OCI-LY1 (cell line): ENCODE measurements at regions not wholly inside any gene's neighbourhood (a gene's known extent, or its start where the extent isn't known, plus 50 kb on each side); places are given as distances from the start of the nearest gene placed in this dataset.

ENCODE experiments used
- H2AFZ ChIP-seq: fragments of 200-600 bp; sonication (generic), shearing (Covaris generic); 2 replicates; pipeline ENCODE4 v1.6.0; 2014; ENCODE audit warnings: antibody characterized with exemption, mild to moderate bottlenecking, low read length
- H3F3A ChIP-seq: fragments of 200-600 bp; sonication (generic), shearing (Covaris generic); 2 replicates; pipeline ENCODE4 v1.6.0; 2014; ENCODE audit warnings: mild to moderate bottlenecking, antibody characterized with exemption, low read length, moderate library complexity; ENCODE audit not compliant: insufficient read depth
- H3K27ac ChIP-seq: fragments of 200-600 bp; sonication (generic); 2 replicates; pipeline ENCODE4 v1.5.1; 2014; ENCODE audit warnings: low read length, mixed run types, mild to moderate bottlenecking, low read depth; ENCODE audit not compliant: poor library complexity, severe bottlenecking
- H3K27me3 ChIP-seq: fragments of 200-600 bp; sonication (generic); 2 replicates; pipeline ENCODE4 v1.6.0; 2014; ENCODE audit warnings: antibody characterized with exemption, mild to moderate bottlenecking, low read length, moderate library complexity; ENCODE audit not compliant: insufficient read depth
- H3K36me3 ChIP-seq: fragments of 200-600 bp; sonication (generic); 2 replicates; pipeline ENCODE4 v1.6.1; 2014; ENCODE audit warnings: mild to moderate bottlenecking, antibody characterized with exemption, low read length, moderate library complexity, mixed read lengths; ENCODE audit not compliant: insufficient read depth
- H3K4me1 ChIP-seq: fragments of 200-600 bp; sonication (generic); 2 replicates; pipeline ENCODE4 v1.5.1; 2014; ENCODE audit warnings: mild to moderate bottlenecking, low read length, moderate library complexity; ENCODE audit not compliant: insufficient read depth, severe bottlenecking
- H3K4me2 ChIP-seq: fragments of 200-600 bp; sonication (generic), shearing (Covaris generic); 2 replicates; pipeline ENCODE4 v1.6.1; 2014; ENCODE audit warnings: low read length
- H3K4me3 ChIP-seq: fragments of 200-600 bp; sonication (generic); 2 replicates; pipeline ENCODE4 v1.5.1; 2014; ENCODE audit warnings: low read length, low read depth, mild to moderate bottlenecking, mixed read lengths; ENCODE audit not compliant: poor library complexity, severe bottlenecking
- H3K79me2 ChIP-seq: fragments of 200-600 bp; shearing (Covaris generic); 2 replicates; pipeline ENCODE4 v1.6.1; 2016; ENCODE audit warnings: mixed run types, low read length, mixed read lengths; ENCODE audit not compliant: insufficient read depth
- H3K9ac ChIP-seq: fragments of 200-600 bp; sonication (generic), shearing (Covaris generic); 2 replicates; pipeline ENCODE4 v1.6.1; 2014; ENCODE audit warnings: mild to moderate bottlenecking, low read length, mixed read lengths
- H3K9me2 ChIP-seq: fragments of 200-600 bp; sonication (generic), shearing (Covaris generic); 2 replicates; pipeline ENCODE4 v1.6.1; 2014; ENCODE audit warnings: low read depth, mild to moderate bottlenecking, low read length, mixed read lengths
- H3K9me3 ChIP-seq: fragments of 200-600 bp; shearing (Covaris generic); 2 replicates; pipeline ENCODE4 v1.6.1; 2014; ENCODE audit warnings: low read length, mixed read lengths
- H4K20me1 ChIP-seq: fragments of 200-600 bp; sonication (generic), shearing (Covaris generic); 2 replicates; pipeline ENCODE4 v1.6.0; 2016; ENCODE audit warnings: mild to moderate bottlenecking, low read length; ENCODE audit not compliant: insufficient read depth
- EZH2 ChIP-seq: fragments of 200-600 bp; sonication (generic), shearing (Covaris generic); IDR thresholded peaks from 2 replicates; pipeline ENCODE4 v1.8.0; 2017; ENCODE audit warnings: borderline replicate concordance, mixed run types, mild to moderate bottlenecking, antibody characterized with exemption, low read length, moderate library complexity, mixed read lengths
- TF ChIP-seq, protein P1 (sequence below): fragments of 200-600 bp; sonication (generic), shearing (Covaris generic); IDR thresholded peaks from 2 replicates; pipeline ENCODE4 v1.5.1; 2017; ENCODE audit warnings: mild to moderate bottlenecking, antibody characterized with exemption, low read length, moderate library complexity, mixed read lengths

DNA sequence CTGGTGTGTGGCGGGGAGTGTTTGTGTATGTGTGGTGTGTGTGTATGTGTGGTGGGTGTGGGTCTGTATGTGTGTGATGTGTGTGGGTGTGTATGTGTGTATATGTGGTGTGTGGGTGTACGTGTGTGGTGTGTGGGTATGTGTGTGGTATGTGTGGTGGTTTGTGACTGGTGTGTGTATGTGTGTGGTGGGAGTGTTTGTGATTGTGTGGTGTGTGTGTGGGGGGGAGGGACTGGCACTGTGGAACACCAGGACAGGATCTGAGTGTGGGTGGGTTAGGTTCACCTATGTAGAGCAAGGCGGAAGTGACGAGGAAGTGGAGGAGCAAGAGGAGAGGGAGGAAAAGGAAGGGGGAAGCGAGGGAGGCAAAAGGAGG lies 510.8 kb downstream of the SHQ1 start:
- H3K27ac ChIP-seq = no peak overlapping the region
- H3K4me3 ChIP-seq = no peak overlapping the region
- no peak overlapping the region for H3K4me2 ChIP-seq
- no peak overlapping the region for H2AFZ ChIP-seq
- no peaks in the 10 kb centered on the region for H3K36me3 ChIP-seq
- H3K9me3 ChIP-seq = no peaks in the 10 kb centered on the region
- no peaks in the 10 kb centered on the region for H3F3A ChIP-seq
- no peaks in the 10 kb centered on the region for H4K20me1 ChIP-seq
- peaks cover 5% of the 10 kb centered on the region; the same call in 1 of the 2 replicates for H3K27me3 ChIP-seq
- no peaks in the 10 kb centered on the region for H3K4me1 ChIP-seq
- no peaks in the 10 kb centered on the region for H3K9me2 ChIP-seq
- no peaks in the 10 kb centered on the region for H3K79me2 ChIP-seq
- H3K9ac ChIP-seq = no peak overlapping the region
- TF ChIP-seq EZH2 = no peak
- TF ChIP-seq, protein P1, sequence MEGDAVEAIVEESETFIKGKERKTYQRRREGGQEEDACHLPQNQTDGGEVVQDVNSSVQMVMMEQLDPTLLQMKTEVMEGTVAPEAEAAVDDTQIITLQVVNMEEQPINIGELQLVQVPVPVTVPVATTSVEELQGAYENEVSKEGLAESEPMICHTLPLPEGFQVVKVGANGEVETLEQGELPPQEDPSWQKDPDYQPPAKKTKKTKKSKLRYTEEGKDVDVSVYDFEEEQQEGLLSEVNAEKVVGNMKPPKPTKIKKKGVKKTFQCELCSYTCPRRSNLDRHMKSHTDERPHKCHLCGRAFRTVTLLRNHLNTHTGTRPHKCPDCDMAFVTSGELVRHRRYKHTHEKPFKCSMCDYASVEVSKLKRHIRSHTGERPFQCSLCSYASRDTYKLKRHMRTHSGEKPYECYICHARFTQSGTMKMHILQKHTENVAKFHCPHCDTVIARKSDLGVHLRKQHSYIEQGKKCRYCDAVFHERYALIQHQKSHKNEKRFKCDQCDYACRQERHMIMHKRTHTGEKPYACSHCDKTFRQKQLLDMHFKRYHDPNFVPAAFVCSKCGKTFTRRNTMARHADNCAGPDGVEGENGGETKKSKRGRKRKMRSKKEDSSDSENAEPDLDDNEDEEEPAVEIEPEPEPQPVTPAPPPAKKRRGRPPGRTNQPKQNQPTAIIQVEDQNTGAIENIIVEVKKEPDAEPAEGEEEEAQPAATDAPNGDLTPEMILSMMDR = no peak

DNA sequence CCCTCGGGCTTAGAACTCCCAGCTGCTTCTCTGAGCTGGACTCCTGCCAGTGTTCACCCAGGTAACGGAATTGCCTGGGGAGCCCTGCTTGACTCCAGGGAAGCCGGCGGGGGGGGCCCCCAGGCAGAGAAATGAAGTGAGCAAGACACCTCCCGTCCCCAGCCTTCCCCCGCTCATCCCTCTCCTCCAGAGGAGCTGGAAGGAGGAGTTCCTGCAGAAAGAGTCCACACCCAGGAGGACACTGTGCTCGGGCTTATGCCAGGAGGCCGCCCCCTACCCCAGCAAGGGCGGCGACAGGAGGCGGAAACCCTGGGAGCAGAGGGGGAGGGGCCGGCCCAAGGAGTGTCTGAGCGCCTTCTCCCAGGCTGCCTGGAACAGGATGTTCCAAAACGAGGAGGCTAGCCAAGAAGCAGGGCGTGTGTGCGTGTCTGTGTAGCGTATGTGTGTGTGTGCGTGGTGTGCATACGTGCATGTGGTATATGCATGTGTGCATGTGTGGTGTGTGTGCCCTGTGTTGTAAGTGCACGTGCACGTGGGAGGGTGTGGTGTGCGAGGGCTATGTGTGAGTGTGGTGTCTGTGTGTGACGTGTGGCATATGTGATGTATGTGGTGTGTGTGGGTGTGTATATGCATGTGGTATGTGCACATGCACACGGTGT lies 511.3 kb downstream of the SHQ1 start:
- Histone ChIP-seq H3K4me1 (no peaks in the 10 kb centered on the region), H3K4me2 (no peak overlapping the region), H4K20me1 (no peaks in the 10 kb centered on the region), H3K9ac (no peak overlapping the region), H3K4me3 (no peak overlapping the region), H3K79me2 (no peaks in the 10 kb centered on the region), H3F3A (no peaks in the 10 kb centered on the region), H3K36me3 (no peaks in the 10 kb centered on the region), H3K9me2 (no peaks in the 10 kb centered on the region), H3K27me3 (peaks cover 5% of the 10 kb centered on the region; the same call in 1 of the 2 replicates), H3K9me3 (no peaks in the 10 kb centered on the region), H3K27ac (no peak overlapping the region), H2AFZ (no peak overlapping the region)
- TF ChIP-seq, protein P1 = no peak
- no peak for TF ChIP-seq EZH2

DNA sequence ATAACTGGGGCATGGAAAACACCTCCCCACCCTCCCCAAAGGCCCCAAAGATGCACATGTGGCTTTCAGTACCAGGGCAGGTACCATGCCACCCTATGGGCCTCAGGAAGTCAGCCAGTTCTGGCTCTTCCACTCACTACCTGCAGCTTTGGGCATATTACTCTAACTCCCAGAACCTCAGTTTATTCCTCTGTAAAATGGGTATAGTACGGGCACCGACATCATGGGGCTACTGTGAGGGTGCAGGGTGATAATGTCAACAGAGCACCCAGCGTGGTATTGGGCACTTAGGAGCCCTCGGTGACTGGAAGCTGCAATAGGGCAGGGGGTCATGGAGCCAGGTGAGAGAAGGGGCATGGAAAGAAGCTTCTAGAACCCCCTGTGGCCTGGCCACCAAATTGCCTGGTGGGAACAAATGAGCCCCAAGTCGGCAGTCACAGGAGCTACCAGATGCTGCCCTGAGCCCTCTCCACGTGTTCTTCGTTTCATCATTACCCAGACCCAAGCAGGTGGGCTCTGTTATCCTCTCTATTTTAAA lies 512.1 kb downstream of the SHQ1 start:
- H3K27me3 ChIP-seq = peaks cover 5% of the 10 kb centered on the region; the same call in 1 of the 2 replicates
- no peaks in the 10 kb centered on the region for H3F3A ChIP-seq
- H3K27ac ChIP-seq = no peak overlapping the region
- no peak overlapping the region for H3K9ac ChIP-seq
- H3K9me3 ChIP-seq = no peaks in the 10 kb centered on the region
- no peaks in the 10 kb centered on the region for H3K79me2 ChIP-seq
- TF ChIP-seq, protein P1 = no peak
- no peak for TF ChIP-seq EZH2
- no peak overlapping the region for H3K4me3 ChIP-seq
- no peaks in the 10 kb centered on the region for H3K36me3 ChIP-seq
- H3K4me1 ChIP-seq = no peaks in the 10 kb centered on the region
- H2AFZ ChIP-seq = no peak overlapping the region
- H3K4me2 ChIP-seq = no peak overlapping the region
- H3K9me2 ChIP-seq = no peaks in the 10 kb centered on the region
- no peaks in the 10 kb centered on the region for H4K20me1 ChIP-seq
